ENCODE measurements at regions not wholly inside any gene's neighbourhood (a gene's known extent, or its start where the extent isn't known, plus 50 kb on each side); places are given as distances from the start of the nearest gene placed in this dataset.

GRCh38 chr7:33775790-33776189 lies 129.5 kb upstream of the BMPER start:
- TF ChIP-seq POLR2A (IDR thresholded peaks at IDR 0.05) (no peak), POLR2AphosphoS5 (IDR thresholded peaks at IDR 0.05) (no peak)
- TF ChIP-seq, protein P1, sequence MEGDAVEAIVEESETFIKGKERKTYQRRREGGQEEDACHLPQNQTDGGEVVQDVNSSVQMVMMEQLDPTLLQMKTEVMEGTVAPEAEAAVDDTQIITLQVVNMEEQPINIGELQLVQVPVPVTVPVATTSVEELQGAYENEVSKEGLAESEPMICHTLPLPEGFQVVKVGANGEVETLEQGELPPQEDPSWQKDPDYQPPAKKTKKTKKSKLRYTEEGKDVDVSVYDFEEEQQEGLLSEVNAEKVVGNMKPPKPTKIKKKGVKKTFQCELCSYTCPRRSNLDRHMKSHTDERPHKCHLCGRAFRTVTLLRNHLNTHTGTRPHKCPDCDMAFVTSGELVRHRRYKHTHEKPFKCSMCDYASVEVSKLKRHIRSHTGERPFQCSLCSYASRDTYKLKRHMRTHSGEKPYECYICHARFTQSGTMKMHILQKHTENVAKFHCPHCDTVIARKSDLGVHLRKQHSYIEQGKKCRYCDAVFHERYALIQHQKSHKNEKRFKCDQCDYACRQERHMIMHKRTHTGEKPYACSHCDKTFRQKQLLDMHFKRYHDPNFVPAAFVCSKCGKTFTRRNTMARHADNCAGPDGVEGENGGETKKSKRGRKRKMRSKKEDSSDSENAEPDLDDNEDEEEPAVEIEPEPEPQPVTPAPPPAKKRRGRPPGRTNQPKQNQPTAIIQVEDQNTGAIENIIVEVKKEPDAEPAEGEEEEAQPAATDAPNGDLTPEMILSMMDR (IDR thresholded peaks at IDR 0.05), result no peak

Measured in stomach (tissue), 4 donors.